ENCODE measurements at regions not wholly inside any gene's neighbourhood (a gene's known extent, or its start where the extent isn't known, plus 50 kb on each side); places are given as distances from the start of the nearest gene placed in this dataset.
"Not testable (repeated sequence)": the region's sequence is repeated elsewhere in the genome, so short reads cannot be mapped to it uniquely, and the experiment has no call there.

- DNase-seq: no peak
These were observed 178.0 kb upstream of the MBL2 start for GRCh38 chr10:52950578-52950977.

DNA sequence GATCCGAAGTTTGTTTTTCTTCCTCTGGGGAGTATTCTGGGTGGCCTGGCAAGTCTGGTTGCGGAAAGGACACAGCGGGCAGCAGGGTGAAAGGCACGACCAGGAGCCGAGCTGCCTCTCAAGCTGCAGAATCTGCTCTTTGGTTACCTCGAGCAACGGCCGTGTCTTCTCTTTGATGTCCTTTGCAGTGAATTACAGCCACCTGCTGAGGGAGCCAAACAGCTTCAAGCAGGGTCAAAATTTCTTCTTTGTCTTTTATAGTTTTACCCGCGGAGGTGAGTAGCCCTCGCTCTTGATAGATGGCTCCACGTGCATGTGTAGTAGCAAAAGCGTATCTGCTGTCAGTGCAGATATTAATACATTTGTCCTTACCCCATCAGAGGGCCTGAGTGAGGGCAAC lies 177.3 kb upstream of the MBL2 start:
- no peak for DNase-seq

- no peak for DNase-seq
These were observed 173.9 kb upstream of the MBL2 start for GRCh38 chr10:52946486-52946885.

GRCh38 chr10:52945521-52945920 lies 172.9 kb upstream of the MBL2 start:
- DNase-seq: not testable (repeated sequence)

DNA sequence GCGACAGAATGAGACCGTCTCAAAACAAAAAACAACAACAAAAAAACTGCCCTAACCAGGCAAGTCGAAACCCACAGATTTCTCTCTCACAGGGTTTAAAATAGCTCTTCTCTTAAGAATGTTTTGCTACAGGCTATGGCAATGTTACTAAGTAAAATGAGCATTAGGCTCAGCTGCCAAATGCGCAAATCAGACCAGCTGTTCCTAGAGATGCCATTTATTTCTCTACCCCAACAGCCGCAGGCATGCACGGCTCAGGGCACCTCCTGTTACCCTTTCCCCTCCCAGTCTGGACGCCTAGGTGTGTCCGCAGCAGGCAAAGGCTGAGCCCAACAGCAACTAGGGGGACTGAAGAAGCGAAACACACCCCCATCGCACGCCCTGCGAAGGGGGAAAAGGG lies 168.3 kb upstream of the MBL2 start:
- DNase-seq: peak; percentile 74

DNA sequence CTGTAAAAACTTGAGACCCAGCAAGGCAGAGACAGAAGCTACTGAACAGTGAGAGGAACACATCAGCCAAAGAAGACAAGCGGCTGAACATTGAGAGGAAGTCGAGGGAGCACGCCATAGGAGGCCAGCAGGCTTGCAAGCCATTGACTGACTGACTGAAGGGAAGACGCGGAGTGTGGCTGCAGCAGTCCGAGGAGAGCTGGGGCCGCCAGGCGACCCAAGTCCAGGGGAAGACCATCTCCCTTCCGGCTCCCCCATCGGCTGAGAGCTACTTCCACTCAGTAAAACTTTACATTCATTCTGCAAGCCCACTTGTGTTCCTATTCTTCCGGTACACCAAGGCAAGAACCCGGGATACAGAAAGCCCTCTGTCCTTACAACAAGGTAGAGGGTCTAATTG lies 167.3 kb upstream of the MBL2 start:
- no peak for DNase-seq

DNA sequence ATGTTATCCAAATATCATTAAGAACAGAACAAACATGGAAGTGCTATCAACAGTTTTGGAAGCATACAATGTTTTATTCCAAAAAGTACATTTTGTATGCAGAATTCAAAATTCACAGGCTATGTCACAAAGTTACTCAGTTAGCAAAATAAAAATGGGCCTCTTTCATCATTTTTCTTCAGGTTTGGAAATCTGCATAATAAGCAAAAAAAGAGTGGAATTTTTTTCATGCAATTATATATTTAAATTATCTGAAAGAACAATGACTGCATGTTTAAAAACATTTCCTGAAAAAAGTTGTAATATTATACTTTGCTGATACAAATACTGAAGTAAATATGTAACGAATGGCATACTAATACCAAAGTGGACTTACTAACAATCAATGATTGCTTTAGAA lies 161.2 kb upstream of the MBL2 start:
- no peak for DNase-seq

GRCh38 chr10:52927678-52928077 lies 155.1 kb upstream of the MBL2 start:
- DNase-seq: no peak

DNA sequence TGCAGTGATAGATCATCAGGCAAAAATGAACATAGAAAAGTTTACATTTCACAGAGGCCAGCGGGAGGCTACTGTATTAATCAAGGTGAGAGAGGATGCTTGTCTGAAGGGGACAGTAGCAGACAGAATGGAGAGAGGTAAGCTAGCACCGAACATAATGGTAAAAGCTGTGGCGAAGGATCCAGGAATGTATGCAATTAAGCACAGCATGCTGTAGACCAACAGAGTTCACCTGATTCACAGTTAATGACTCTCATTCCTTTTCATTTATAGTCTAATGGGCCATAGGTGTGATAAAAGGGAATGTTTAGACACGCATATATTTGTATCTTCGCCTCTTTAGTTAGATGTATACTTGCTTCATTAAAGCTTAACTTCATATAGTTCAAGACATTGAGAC lies 150.9 kb upstream of the MBL2 start:
- no peak for DNase-seq

DNA sequence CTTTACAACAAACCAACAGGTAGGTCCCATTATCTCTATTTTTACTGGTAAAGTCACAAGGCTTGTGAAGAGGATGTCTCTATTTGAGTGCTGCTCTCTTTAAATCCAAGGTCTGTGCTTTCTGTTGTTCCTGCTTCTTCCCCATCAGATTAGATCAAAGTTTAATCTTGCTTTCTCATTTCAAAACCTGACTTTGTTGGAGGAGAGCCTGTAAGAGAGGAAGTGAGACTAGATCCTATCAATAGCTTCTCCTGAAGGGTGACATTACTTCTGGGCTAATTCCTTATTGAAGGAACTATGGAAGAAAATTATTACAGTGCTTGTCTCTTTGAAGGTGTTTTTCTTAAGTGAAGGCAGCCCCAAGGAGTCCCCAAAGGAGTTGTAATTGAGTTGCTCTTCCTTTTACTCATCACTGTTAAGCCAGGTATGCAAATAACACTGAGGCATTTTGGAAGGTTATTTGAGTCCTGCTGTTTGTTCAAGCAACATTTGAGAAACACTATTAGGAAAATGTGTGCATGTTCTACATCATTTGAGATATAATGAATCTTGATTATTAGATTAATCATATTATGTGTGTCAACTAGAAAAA lies 146.2 kb upstream of the MBL2 start:
- DNase-seq: no peak

DNA sequence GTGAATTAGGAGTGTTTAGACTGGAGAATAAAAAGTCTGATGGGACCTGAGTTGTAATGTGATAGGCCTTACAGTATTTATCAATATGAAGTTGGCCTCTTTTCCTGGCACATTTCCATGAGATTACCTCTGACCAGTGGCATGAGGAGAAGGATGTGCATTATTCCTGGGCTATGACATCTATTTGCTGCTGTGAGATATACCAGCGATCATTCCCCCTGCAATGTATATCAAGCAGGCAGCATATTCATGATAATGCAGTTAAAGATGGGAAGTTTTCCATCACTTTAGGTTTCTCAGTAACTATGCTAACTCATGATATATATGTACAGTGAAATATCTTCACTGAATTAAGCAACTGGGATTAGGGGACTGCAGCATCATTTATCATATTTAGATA lies 142.8 kb upstream of the MBL2 start:
- no peak for DNase-seq

DNA sequence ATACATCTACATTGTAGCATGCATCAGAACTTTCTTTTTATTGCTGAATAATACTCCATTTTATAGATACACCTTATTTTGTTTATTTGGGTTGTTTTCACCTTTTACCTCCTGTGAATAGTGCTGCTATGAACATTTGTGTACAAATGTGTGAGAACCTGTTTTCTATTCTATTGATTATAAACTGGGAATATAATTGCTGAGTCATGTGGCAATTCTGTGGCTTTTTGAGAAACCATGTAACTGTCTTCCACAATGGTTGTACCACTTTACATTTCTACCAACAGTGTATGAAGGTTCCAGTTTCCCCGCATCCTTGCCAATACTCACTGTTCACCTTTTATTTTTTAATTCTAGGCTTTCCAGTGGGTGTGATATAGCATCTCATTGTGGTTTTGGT lies 138.6 kb upstream of the MBL2 start:
- no peak for DNase-seq

- DNase-seq: no peak
These were observed 135.9 kb upstream of the MBL2 start for GRCh38 chr10:52908478-52908877.

GRCh38 chr10:52906046-52906445 lies 133.5 kb upstream of the MBL2 start:
- DNase-seq: no peak

DNA sequence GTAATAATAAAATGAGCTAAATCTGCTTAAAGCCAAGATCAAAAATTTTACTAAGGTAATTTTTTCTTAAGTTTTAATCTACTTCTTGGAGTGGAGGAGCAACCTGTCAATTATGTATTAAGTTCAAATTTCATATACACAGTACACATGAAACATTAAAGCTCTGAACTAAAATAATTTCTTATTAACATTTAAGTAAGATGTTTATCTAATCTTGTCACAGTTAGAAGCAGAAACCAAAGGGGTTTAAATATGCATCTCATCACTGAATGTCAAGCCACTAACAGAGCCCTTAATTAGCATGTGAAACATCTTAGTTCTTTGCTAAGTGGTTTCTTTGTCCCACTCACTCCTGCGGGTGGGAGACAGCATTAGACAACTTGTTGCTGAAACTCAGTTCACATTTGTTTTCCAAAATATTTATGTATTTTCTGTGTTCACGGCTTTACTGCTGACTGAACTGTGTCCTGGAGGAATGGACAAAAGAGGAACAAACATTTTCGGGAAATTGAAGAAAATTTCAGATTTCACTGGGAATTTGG lies 130.9 kb upstream of the MBL2 start:
- DNase-seq: no peak

- no peak for DNase-seq
These were observed 128.0 kb upstream of the MBL2 start for GRCh38 chr10:52900593-52900992.

DNA sequence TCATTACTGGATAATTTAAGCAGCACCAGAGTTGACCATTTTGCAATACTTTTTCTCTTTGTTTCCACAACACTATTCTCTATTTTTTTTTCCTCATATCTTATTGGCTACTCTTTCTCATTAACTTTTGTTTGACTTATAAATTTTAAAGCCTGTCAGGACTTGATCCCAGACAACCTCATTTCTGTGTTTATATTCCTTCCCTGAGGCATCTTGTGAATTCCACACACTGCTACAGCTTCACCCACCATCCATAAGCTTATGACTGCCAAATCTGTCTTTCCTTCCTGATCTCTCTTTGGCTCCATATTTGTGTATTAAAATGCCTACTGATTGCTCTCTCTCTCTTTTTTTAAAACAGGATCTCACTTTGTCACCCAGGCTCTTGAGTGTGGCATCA lies 124.6 kb upstream of the MBL2 start:
- DNase-seq: no peak

DNA sequence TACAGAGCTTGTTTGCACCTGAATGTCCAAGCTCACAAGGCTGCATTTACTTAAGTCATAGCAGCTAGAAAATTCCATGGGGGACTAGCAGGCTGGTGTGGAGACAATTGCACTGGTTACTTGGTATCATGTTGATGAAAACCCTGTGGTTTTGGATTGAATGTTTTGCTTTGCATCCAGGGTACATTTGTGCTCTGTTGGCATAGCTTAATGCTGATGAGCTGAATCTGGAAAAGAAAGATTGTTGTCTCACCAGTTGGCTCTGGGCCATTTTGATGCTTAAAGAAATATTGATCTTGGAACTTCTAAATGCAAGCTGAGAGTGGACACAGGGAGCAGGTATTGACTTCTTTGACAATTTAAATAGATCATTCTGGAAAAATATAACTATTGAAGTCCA lies 122.5 kb upstream of the MBL2 start:
- DNase-seq: no peak

GRCh38 chr10:52890281-52890680 lies 117.7 kb upstream of the MBL2 start:
- DNase-seq: no peak

DNA sequence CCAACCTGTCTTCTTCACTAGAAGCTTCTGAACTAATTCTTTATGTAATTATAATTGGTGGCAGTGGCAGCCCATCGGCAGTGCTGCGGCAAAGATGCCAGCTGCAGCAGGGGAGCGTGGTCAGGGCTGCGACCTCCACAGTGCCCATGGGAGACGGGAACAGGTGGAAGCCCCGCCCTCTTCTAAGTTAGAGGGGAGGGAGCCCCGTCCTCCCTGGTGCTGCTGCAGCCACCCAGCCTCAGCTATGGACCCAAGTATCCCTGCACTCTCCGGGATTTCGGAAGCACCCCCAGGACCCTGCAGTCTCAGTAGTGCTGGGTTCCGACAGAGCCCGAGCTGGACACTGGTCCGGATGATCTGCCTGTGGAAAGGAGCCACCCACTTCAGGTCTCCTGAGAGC lies 117.0 kb upstream of the MBL2 start:
- no peak for DNase-seq

GRCh38 chr10:52883996-52884871 lies 111.7 kb upstream of the MBL2 start:
- peak; percentile 81 for DNase-seq

- no peak for DNase-seq
These were observed 106.7 kb upstream of the MBL2 start for GRCh38 chr10:52879091-52879807.

GRCh38 chr10:52877451-52877850 lies 104.9 kb upstream of the MBL2 start:
- no peak for DNase-seq

All from tongue (tissue), 1 donor.